PFSK-1 (cell line): ENCODE measurements at regions not wholly inside any gene's neighbourhood (a gene's known extent, or its start where the extent isn't known, plus 50 kb on each side); places are given as distances from the start of the nearest gene placed in this dataset.

Experiments
- FOXP2 ChIP-seq: optimal IDR thresholded peaks from 2 replicates; pipeline ENCODE3; 2011; ENCODE audit warnings: borderline replicate concordance, control low read depth, inconsistent platforms; ENCODE audit not compliant: insufficient read depth; ENCODE audit errors: extremely low read length, extremely low read depth
- POLR2AphosphoS5 ChIP-seq: IDR thresholded peaks from 2 replicates; pipeline ENCODE4 v1.6.1; 2012; ENCODE audit warnings: low read depth, mild to moderate bottlenecking, control low read depth, low read length, moderate library complexity
- REST ChIP-seq, 2 experiments: IDR thresholded peaks; 2 replicates each; pipeline versions ENCODE4 v1.6.1 to v1.8.0; 2011 to 2012; ENCODE audit warnings: low read depth in 2 of 2, low read length in 2 of 2, control low read depth in 1 of 2, inconsistent platforms in 1 of 2, mild to moderate bottlenecking in 1 of 2, moderate library complexity in 1 of 2; ENCODE audit not compliant: insufficient read depth in 1 of 2
- SIN3A ChIP-seq: IDR thresholded peaks from 2 replicates; pipeline ENCODE4 v1.6.1; 2012; ENCODE audit warnings: mild to moderate bottlenecking, low read length, moderate library complexity, borderline replicate concordance; ENCODE audit not compliant: insufficient read depth
- TAF1 ChIP-seq: IDR thresholded peaks from 2 replicates; pipeline ENCODE4 v1.6.1; 2012; ENCODE audit warnings: low read length, control low read depth, borderline replicate concordance; ENCODE audit not compliant: insufficient read depth

- TF ChIP-seq POLR2AphosphoS5: no peak
- TF ChIP-seq TAF1: no peak
- TF ChIP-seq FOXP2: no peak
- TF ChIP-seq SIN3A: no peak
- TF ChIP-seq REST (IDR thresholded peaks at IDR 0.05; ENCODE audit: insufficient read depth in 1 of 2, low read depth in 2 of 2, low read length in 2 of 2): no peak
These were observed 354.3 kb upstream of the FAR2 start for GRCh38 chr12:28794786-28795185.

GRCh38 chr12:28795311-28795710 lies 353.8 kb upstream of the FAR2 start:
- no peak for TF ChIP-seq TAF1
- TF ChIP-seq FOXP2: no peak
- TF ChIP-seq POLR2AphosphoS5: no peak
- TF ChIP-seq REST (IDR thresholded peaks at IDR 0.05; ENCODE audit: insufficient read depth in 1 of 2, low read depth in 2 of 2, low read length in 2 of 2): no peak
- no peak for TF ChIP-seq SIN3A

- TF ChIP-seq FOXP2: no peak
- TF ChIP-seq SIN3A: no peak
- TF ChIP-seq POLR2AphosphoS5: no peak
- TF ChIP-seq REST (IDR thresholded peaks at IDR 0.05; ENCODE audit: insufficient read depth in 1 of 2, low read depth in 2 of 2, low read length in 2 of 2): no peak
- TF ChIP-seq TAF1: no peak
These were observed 349.7 kb upstream of the FAR2 start for GRCh38 chr12:28799348-28799747.

GRCh38 chr12:28800129-28800528 lies 348.9 kb upstream of the FAR2 start:
- no peak for TF ChIP-seq FOXP2
- no peak for TF ChIP-seq REST (IDR thresholded peaks at IDR 0.05; ENCODE audit: insufficient read depth in 1 of 2, low read depth in 2 of 2, low read length in 2 of 2)
- TF ChIP-seq SIN3A: no peak
- no peak for TF ChIP-seq TAF1
- TF ChIP-seq POLR2AphosphoS5: no peak

GRCh38 chr12:28802706-28803438 lies 346.2 kb upstream of the FAR2 start:
- TF ChIP-seq FOXP2 (no peak), TAF1 (no peak), POLR2AphosphoS5 (no peak)
